ENCODE measurements at regions not wholly inside any gene's neighbourhood (a gene's known extent, or its start where the extent isn't known, plus 50 kb on each side); places are given as distances from the start of the nearest gene placed in this dataset.

DNA sequence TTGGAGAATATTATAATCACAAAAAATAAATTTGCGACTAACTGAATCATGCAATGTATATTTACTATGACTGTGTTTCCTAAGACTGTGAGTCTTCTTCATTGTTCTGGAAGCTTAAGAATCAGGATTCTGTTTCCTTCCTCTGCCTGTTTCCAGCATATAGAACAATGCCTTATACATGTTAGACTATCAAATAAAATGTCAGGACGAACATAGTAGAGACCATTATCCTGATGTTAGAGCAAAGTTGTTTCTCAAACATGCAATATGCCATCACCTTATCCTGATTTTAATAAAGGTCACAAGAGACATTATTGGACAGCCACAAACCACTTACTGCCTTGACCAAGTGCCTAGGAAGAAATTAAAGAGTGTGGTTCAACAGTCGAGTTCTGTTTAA, 457.4 kb upstream of the AGTR1 start:
- TF ChIP-seq, protein P1, sequence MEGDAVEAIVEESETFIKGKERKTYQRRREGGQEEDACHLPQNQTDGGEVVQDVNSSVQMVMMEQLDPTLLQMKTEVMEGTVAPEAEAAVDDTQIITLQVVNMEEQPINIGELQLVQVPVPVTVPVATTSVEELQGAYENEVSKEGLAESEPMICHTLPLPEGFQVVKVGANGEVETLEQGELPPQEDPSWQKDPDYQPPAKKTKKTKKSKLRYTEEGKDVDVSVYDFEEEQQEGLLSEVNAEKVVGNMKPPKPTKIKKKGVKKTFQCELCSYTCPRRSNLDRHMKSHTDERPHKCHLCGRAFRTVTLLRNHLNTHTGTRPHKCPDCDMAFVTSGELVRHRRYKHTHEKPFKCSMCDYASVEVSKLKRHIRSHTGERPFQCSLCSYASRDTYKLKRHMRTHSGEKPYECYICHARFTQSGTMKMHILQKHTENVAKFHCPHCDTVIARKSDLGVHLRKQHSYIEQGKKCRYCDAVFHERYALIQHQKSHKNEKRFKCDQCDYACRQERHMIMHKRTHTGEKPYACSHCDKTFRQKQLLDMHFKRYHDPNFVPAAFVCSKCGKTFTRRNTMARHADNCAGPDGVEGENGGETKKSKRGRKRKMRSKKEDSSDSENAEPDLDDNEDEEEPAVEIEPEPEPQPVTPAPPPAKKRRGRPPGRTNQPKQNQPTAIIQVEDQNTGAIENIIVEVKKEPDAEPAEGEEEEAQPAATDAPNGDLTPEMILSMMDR (IDR thresholded peaks at IDR 0.05): no peak
- no peak for TF ChIP-seq POLR2A (IDR thresholded peaks at IDR 0.05)
